A549 (cell line): ENCODE measurements at regions not wholly inside any gene's neighbourhood (a gene's known extent, or its start where the extent isn't known, plus 50 kb on each side); places are given as distances from the start of the nearest gene placed in this dataset.

Source experiments
- CTCF ChIP-seq: fragments of >200 bp; sonication (Bioruptor Twin); formaldehyde crosslinking; IDR thresholded peaks from 3 replicates; pipeline ENCODE4 v1.5.1; 2016
- POLR2A ChIP-seq: IDR thresholded peaks from 2 replicates; pipeline ENCODE4 v1.6.1; 2012; ENCODE audit warnings: mild to moderate bottlenecking, low read length

GRCh38 chrX:102043380-102043779, 82.1 kb upstream of the TCEAL2 start:
- no peak for TF ChIP-seq POLR2A
- no peak for TF ChIP-seq CTCF
